Caco-2 (cell line): ENCODE measurements at regions not wholly inside any gene's neighbourhood (a gene's known extent, or its start where the extent isn't known, plus 50 kb on each side); places are given as distances from the start of the nearest gene placed in this dataset.

Experiments
- BruUV-seq: library from RNA; stranded (reverse); fragments of 400-500 nt; replicated peaks from 2 replicates; lab custom pipeline; 2021; lab: Mats Ljungman, UMichigan
- CTCF ChIA-PET: fragments of 300-600 bp; sonication (Branson Sonifier 250); formaldehyde crosslinking; loops from one replicate; lab custom pipeline; 2022; ENCODE audit warnings: antibody characterized with exemption; lab: Charles Lee
- POLR2A ChIA-PET: fragments of 300-600 bp; sonication (Branson Sonifier 250); formaldehyde crosslinking; loops from one replicate; lab custom pipeline; 2022; ENCODE audit warnings: antibody characterized with exemption; lab: Charles Lee
- DNase-seq, 2 experiments: peaks; one replicate each; pipeline versions ENCODE4 v3.0.0 to v3.0.0-alpha.2; 2020 to 2022
- H3K27me3 ChIP-seq: replicated peaks from 2 replicates; pipeline ENCODE4 v1.6.0; 2011; ENCODE audit warnings: low read length; ENCODE audit not compliant: control insufficient read depth, insufficient read depth
- H3K36me3 ChIP-seq: 2 replicates; pipeline ENCODE4 v1.5.1; 2011; ENCODE audit warnings: low read length; ENCODE audit not compliant: control insufficient read depth, insufficient read depth
- H3K4me1 ChIP-seq: fragments of 250-450 bp; sonication (Bioruptor Pico); 2 replicates; pipeline ENCODE4 v1.5.1; 2020; ENCODE audit warnings: mild to moderate bottlenecking
- H3K4me3 ChIP-seq: 2 replicates; pipeline ENCODE4 v1.5.1; 2011; ENCODE audit warnings: low read depth, mild to moderate bottlenecking, control low read depth, low read length
- H3K9me3 ChIP-seq: fragments of 250-450 bp; sonication (Bioruptor Pico); 2 replicates; pipeline ENCODE4 v1.5.1; 2020; ENCODE audit warnings: mild to moderate bottlenecking, moderate library complexity
- H3K27ac Mint-ChIP-seq: one replicate; pipeline ENCODE4 v1.8.0; 2022; ENCODE audit warnings: mixed read lengths; ENCODE audit not compliant: unreplicated experiment
- H3K27me3 Mint-ChIP-seq: one replicate; pipeline ENCODE4 v1.8.0; 2022; ENCODE audit warnings: mixed read lengths; ENCODE audit not compliant: insufficient read depth, unreplicated experiment
- H3K36me3 Mint-ChIP-seq: one replicate; pipeline ENCODE4 v1.8.0; 2022; ENCODE audit warnings: mild to moderate bottlenecking, mixed read lengths; ENCODE audit not compliant: insufficient read depth, unreplicated experiment
- H3K4me1 Mint-ChIP-seq: one replicate; pipeline ENCODE4 v1.8.0; 2022; ENCODE audit warnings: low read depth, mixed read lengths; ENCODE audit not compliant: unreplicated experiment
- H3K4me3 Mint-ChIP-seq: one replicate; pipeline ENCODE4 v1.8.0; 2022; ENCODE audit warnings: mild to moderate bottlenecking, moderate library complexity, mixed read lengths; ENCODE audit not compliant: unreplicated experiment
- H3K9me3 Mint-ChIP-seq: one replicate; pipeline ENCODE4 v1.8.0; 2022; ENCODE audit warnings: mixed read lengths; ENCODE audit not compliant: unreplicated experiment
- intact Hi-C: fragments of 100-400 bp; cut with micrococcal nuclease; formaldehyde crosslinking; loops from one replicate; pipeline ENCODE4 v1.10.0; 2022; ENCODE audit not compliant: unreplicated experiment
- TF ChIP-seq, protein P1 (sequence below), 2 experiments: fragments of 200-600 bp in 1 of 2; IDR thresholded peaks; 1 replicate in 1 of 2; 2 replicates in 1 of 2; pipeline versions ENCODE4 v1.5.1 to v1.8.0; 2011 to 2022; ENCODE audit warnings: antibody characterized with exemption in 1 of 2, control low read depth in 1 of 2, inconsistent platforms in 1 of 2, low read depth in 1 of 2, low read length in 1 of 2, mild to moderate bottlenecking in 1 of 2, moderate library complexity in 1 of 2; ENCODE audit not compliant: insufficient read depth in 1 of 2, severe bottlenecking in 1 of 2, unreplicated experiment in 1 of 2

- H3K4me3 Mint-ChIP-seq, result no peak overlapping the region
- no TSS peak for BruUV-seq
- Histone ChIP-seq H3K4me3 (no peak overlapping the region), H3K4me1 (no peaks in the 10 kb centered on the region), H3K27me3 (no peaks in the 10 kb centered on the region), H3K36me3 (no peaks in the 10 kb centered on the region), H3K9me3 (no peaks in the 10 kb centered on the region)
- intact Hi-C loops, result no loop called here
- no peak for DNase-seq
- H3K27ac Mint-ChIP-seq, result no peak overlapping the region
- no peaks in the 10 kb centered on the region for H3K36me3 Mint-ChIP-seq
- no peaks in the 10 kb centered on the region for H3K9me3 Mint-ChIP-seq
- no peaks in the 10 kb centered on the region for H3K4me1 Mint-ChIP-seq
- H3K27me3 Mint-ChIP-seq, result peaks cover 17% of the 10 kb centered on the region
- TF ChIP-seq, protein P1, sequence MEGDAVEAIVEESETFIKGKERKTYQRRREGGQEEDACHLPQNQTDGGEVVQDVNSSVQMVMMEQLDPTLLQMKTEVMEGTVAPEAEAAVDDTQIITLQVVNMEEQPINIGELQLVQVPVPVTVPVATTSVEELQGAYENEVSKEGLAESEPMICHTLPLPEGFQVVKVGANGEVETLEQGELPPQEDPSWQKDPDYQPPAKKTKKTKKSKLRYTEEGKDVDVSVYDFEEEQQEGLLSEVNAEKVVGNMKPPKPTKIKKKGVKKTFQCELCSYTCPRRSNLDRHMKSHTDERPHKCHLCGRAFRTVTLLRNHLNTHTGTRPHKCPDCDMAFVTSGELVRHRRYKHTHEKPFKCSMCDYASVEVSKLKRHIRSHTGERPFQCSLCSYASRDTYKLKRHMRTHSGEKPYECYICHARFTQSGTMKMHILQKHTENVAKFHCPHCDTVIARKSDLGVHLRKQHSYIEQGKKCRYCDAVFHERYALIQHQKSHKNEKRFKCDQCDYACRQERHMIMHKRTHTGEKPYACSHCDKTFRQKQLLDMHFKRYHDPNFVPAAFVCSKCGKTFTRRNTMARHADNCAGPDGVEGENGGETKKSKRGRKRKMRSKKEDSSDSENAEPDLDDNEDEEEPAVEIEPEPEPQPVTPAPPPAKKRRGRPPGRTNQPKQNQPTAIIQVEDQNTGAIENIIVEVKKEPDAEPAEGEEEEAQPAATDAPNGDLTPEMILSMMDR (IDR thresholded peaks at IDR 0.05; ENCODE audit: insufficient read depth in 1 of 2, low read depth in 1 of 2, low read length in 1 of 2, severe bottlenecking in 1 of 2, unreplicated experiment in 1 of 2), result no peak
- CTCF ChIA-PET, result no interaction called here
- POLR2A ChIA-PET, result no interaction called here
These were observed 217.2 kb upstream of the WWC1 start for GRCh38 chr5:168073991-168074800.

DNA sequence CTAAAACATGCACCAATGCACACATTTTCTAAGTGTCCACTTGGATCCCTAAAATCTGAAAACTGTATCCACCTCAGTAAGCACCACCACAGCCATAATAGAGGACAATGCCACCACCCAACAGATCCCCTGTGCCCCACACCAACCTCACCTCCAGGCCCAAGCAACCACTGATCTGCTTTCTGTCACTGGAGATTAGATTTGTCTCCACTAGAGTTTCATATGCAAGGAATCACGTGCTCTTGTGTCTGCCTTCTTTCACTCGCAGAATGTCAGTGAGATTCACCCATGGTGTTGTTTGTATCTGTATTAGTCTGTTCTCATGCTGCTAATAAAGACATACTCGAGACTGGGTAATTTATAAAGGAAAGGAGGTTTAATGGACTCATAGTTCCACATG lies 216.1 kb upstream of the WWC1 start:
- Mint-ChIP-seq H3K27ac (no peak overlapping the region), H3K36me3 (no peaks in the 10 kb centered on the region), H3K27me3 (peaks cover 19% of the 10 kb centered on the region), H3K4me3 (no peak overlapping the region), H3K9me3 (no peaks in the 10 kb centered on the region), H3K4me1 (no peaks in the 10 kb centered on the region)
- intact Hi-C loops, result no loop called here
- TF ChIP-seq, protein P1 (IDR thresholded peaks at IDR 0.05; ENCODE audit: insufficient read depth in 1 of 2, low read depth in 1 of 2, low read length in 1 of 2, severe bottlenecking in 1 of 2, unreplicated experiment in 1 of 2), result no peak
- H3K4me3 ChIP-seq, result no peak overlapping the region
- CTCF ChIA-PET, result no interaction called here
- POLR2A ChIA-PET, result no interaction called here
- no TSS peak for BruUV-seq
- no peaks in the 10 kb centered on the region for H3K36me3 ChIP-seq
- DNase-seq, result no peak
- H3K4me1 ChIP-seq, result no peaks in the 10 kb centered on the region
- no peaks in the 10 kb centered on the region for H3K27me3 ChIP-seq
- H3K9me3 ChIP-seq, result no peaks in the 10 kb centered on the region

GRCh38 chr5:168076561-168076991 lies 214.9 kb upstream of the WWC1 start:
- Histone ChIP-seq H3K27me3 (no peaks in the 10 kb centered on the region), H3K4me3 (no peak overlapping the region), H3K4me1 (no peaks in the 10 kb centered on the region), H3K9me3 (no peaks in the 10 kb centered on the region), H3K36me3 (no peaks in the 10 kb centered on the region)
- Mint-ChIP-seq H3K36me3 (no peaks in the 10 kb centered on the region), H3K27ac (no peak overlapping the region), H3K27me3 (peaks cover 19% of the 10 kb centered on the region), H3K9me3 (no peaks in the 10 kb centered on the region), H3K4me3 (no peak overlapping the region), H3K4me1 (no peaks in the 10 kb centered on the region)
- TF ChIP-seq, protein P1 (IDR thresholded peaks at IDR 0.05; ENCODE audit: insufficient read depth in 1 of 2, low read depth in 1 of 2, low read length in 1 of 2, severe bottlenecking in 1 of 2, unreplicated experiment in 1 of 2), result peak in 1 of 2 experiments; percentile 55
- intact Hi-C loops, result no loop called here
- CTCF ChIA-PET, result no interaction called here
- POLR2A ChIA-PET, result no interaction called here
- BruUV-seq, result no TSS peak
- DNase-seq, result peak in 1 of 2 experiments; percentile 35
